Smooth muscle cell (in vitro differentiated cells): ENCODE measurements at regions not wholly inside any gene's neighbourhood (a gene's known extent, or its start where the extent isn't known, plus 50 kb on each side); places are given as distances from the start of the nearest gene placed in this dataset.

Experiments
- DNase-seq: peaks from one replicate; lab custom pipeline; 2025; ENCODE audit not compliant: unreplicated experiment; lab: John Stamatoyannopoulos, UW
- H2AFZ ChIP-seq: fragments of 200-600 bp; sonication (generic); 2 replicates; pipeline ENCODE4 v1.6.0; 2016; ENCODE audit warnings: antibody characterized with exemption, low read depth, mild to moderate bottlenecking
- H3F3A ChIP-seq: fragments of 200-600 bp; sonication (generic); 2 replicates; pipeline ENCODE4 v1.6.0; 2017; ENCODE audit warnings: antibody characterized with exemption, low read depth
- H3K27ac ChIP-seq: fragments of 200-600 bp; sonication (generic); 2 replicates; pipeline ENCODE4 v1.5.1; 2016; ENCODE audit warnings: low read depth, mild to moderate bottlenecking
- H3K27me3 ChIP-seq: fragments of 200-600 bp; sonication (generic); 2 replicates; pipeline ENCODE4 v1.6.1; 2016; ENCODE audit warnings: low read depth, mild to moderate bottlenecking
- H3K36me3 ChIP-seq: fragments of 200-600 bp; sonication (generic); 2 replicates; pipeline ENCODE4 v1.5.1; 2016; ENCODE audit warnings: low read depth
- H3K4me1 ChIP-seq: fragments of 200-600 bp; sonication (generic); 2 replicates; pipeline ENCODE4 v1.5.1; 2016; ENCODE audit warnings: low read depth
- H3K4me2 ChIP-seq: fragments of 200-600 bp; sonication (generic); 2 replicates; pipeline ENCODE4 v1.6.0; 2016; ENCODE audit warnings: mild to moderate bottlenecking
- H3K4me3 ChIP-seq: fragments of 200-600 bp; sonication (generic); 2 replicates; pipeline ENCODE4 v1.5.1; 2016; ENCODE audit warnings: mild to moderate bottlenecking
- H3K79me2 ChIP-seq: fragments of 200-600 bp; sonication (generic); 2 replicates; pipeline ENCODE4 v1.6.0; 2016; ENCODE audit warnings: low read depth, mild to moderate bottlenecking
- H3K9ac ChIP-seq: fragments of 200-600 bp; sonication (generic); 2 replicates; pipeline ENCODE4 v1.6.0; 2016; ENCODE audit warnings: low read depth
- H3K9me3 ChIP-seq: fragments of 200-600 bp; sonication (generic); replicated peaks from 2 replicates; pipeline ENCODE4 v1.5.1; 2016; ENCODE audit warnings: low read depth
- H4K20me1 ChIP-seq: fragments of 200-600 bp; sonication (generic); 2 replicates; pipeline ENCODE4 v1.6.0; 2016; ENCODE audit warnings: low read depth
- CTCF ChIP-seq: fragments of 200-600 bp; sonication (generic); IDR thresholded peaks from 2 replicates; pipeline ENCODE4 v1.5.1; 2017; ENCODE audit warnings: borderline replicate concordance, mild to moderate bottlenecking, antibody characterized with exemption; ENCODE audit not compliant: insufficient read depth, poor library complexity, severe bottlenecking
- WGBS: methylation state at CpG from one replicate; pipeline ENCODE4 v1.1.7; 2016; ENCODE audit warnings: low lambda C conversion rate; 5-methylcytosine and 5-hydroxymethylcytosine counted together

- DNase-seq: no peak
- H3K27ac ChIP-seq: no peak overlapping the region
- 94% methylated on average over 15 of the region's 16 CpGs for WGBS
Observed at GRCh38 chr9:129402931-129403778, 217.7 kb downstream of the C9orf50 start.

GRCh38 chr9:129402371-129402739, 218.5 kb downstream of the C9orf50 start:
- H3K4me1 ChIP-seq: peaks cover 23% of the 10 kb centered on the region
- H3K36me3 ChIP-seq: no peaks in the 10 kb centered on the region
- no peaks in the 10 kb centered on the region for H3K27me3 ChIP-seq
- no peaks in the 10 kb centered on the region for H3K79me2 ChIP-seq
- 37% methylated on average over 12 of the region's 20 CpGs for WGBS
- no peak for DNase-seq
- H3K4me3 ChIP-seq: no peak overlapping the region
- H2AFZ ChIP-seq: peak overlapping the region; percentile 85
- no peaks in the 10 kb centered on the region for H3F3A ChIP-seq
- peak overlapping the region; percentile 71 for H3K4me2 ChIP-seq
- no peaks in the 10 kb centered on the region for H3K9me3 ChIP-seq
- no peak for TF ChIP-seq CTCF
- H4K20me1 ChIP-seq: no peaks in the 10 kb centered on the region
- peak overlapping the region; percentile 11 for H3K9ac ChIP-seq
- no peak overlapping the region for H3K27ac ChIP-seq

More at GRCh38 chr9:129402931-129403778, 217.7 kb downstream of the C9orf50 start:
- Histone ChIP-seq H4K20me1 (no peaks in the 10 kb centered on the region), H3K9ac (no peak overlapping the region), H3K27me3 (no peaks in the 10 kb centered on the region), H2AFZ (no peak overlapping the region), H3F3A (no peaks in the 10 kb centered on the region), H3K4me3 (no peak overlapping the region), H3K79me2 (no peaks in the 10 kb centered on the region), H3K4me1 (peaks cover 23% of the 10 kb centered on the region), H3K4me2 (no peak overlapping the region), H3K36me3 (no peaks in the 10 kb centered on the region), H3K9me3 (no peaks in the 10 kb centered on the region)
- TF ChIP-seq CTCF: no peak

GRCh38 chr9:129401623-129402370, 219.1 kb downstream of the C9orf50 start:
- Histone ChIP-seq H3K4me3 (no peak overlapping the region), H3K79me2 (no peaks in the 10 kb centered on the region), H3K4me1 (peaks cover 23% of the 10 kb centered on the region), H3K9ac (no peak overlapping the region), H3K9me3 (no peaks in the 10 kb centered on the region), H3K27me3 (no peaks in the 10 kb centered on the region), H4K20me1 (no peaks in the 10 kb centered on the region), H3K36me3 (no peaks in the 10 kb centered on the region), H3F3A (no peaks in the 10 kb centered on the region), H3K4me2 (peak overlapping the region; percentile 71), H2AFZ (peak overlapping the region; percentile 85), H3K27ac (no peak overlapping the region)
- no CpG with 5 or more reads among the region's 6 CpGs for WGBS
- no peak for DNase-seq
- no peak for TF ChIP-seq CTCF
